ENCODE measurements at regions not wholly inside any gene's neighbourhood (a gene's known extent, or its start where the extent isn't known, plus 50 kb on each side); places are given as distances from the start of the nearest gene placed in this dataset.

DNA sequence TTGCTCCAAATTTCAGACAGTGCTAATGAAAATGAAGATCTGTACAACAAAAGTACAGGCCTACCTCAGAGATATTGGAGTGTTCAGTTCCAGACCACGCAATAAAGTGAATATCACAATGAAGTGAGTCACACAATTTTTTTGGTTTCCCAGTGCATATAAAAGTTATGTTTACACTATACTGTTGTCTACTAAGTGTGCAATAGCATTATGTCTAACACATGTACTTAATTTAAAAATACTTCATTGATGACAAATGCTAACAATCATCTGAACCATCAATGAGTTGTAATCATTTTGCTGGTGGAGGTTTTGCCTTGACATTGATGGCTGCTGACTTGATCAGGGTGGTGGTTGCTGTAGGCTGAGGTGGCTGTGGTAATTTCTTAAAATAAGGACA, 60.6 kb upstream of the E2F8 start:
- Histone ChIP-seq H3K9me3 (ENCODE audit: control insufficient read depth in 2 of 2, insufficient read depth in 1 of 2, low read depth in 1 of 2, low read length in 1 of 2) (no peaks in the 10 kb centered on the region), H3K4me3 (ENCODE audit: low read depth in 1 of 3, low read length in 3 of 3) (no peak overlapping the region), H3K4me1 (ENCODE audit: control insufficient read depth in 3 of 3, insufficient read depth in 2 of 3, low read depth in 1 of 3, low read length in 2 of 3) (no peaks in the 10 kb centered on the region), H3K36me3 (ENCODE audit: control insufficient read depth in 3 of 3, insufficient read depth in 2 of 3, low read depth in 1 of 3, low read length in 3 of 3) (no peaks in the 10 kb centered on the region), H3K27ac (ENCODE audit: low read depth in 1 of 3, low read length in 2 of 3) (no peak overlapping the region), H3K27me3 (ENCODE audit: control insufficient read depth in 3 of 3, insufficient read depth in 3 of 3, low read length in 3 of 3) (peaks cover 0 to 7% (median 6%) of the 10 kb centered on the region in 3 donors)
- no peak for DNase-seq
- no peak for FAIRE-seq
- WGBS, 3 donors = 93 to 100% (median 94%) methylated on average over 1 of the region's 1 CpG

DNA sequence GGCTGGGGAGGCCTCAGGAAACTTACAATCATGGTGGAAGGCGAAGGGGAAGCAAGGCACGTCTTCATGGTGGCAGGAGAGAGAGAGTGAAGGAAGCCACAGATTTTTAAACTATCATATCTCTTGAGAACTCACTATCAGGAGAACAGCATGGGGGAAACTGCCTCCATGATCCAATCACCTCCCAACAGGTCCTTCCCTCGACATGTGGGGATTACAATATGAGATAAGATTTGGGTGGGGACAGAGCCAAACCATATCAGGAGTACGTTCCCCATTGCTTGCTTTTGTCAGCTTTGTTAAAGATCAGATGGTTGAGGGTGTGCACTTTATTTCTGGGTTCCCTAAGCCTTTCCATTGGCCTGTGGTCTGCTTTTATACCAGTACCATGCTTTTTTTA, 53.7 kb upstream of the E2F8 start:
- Histone ChIP-seq H3K36me3 (ENCODE audit: control insufficient read depth in 3 of 3, insufficient read depth in 2 of 3, low read depth in 1 of 3, low read length in 3 of 3) (no peaks in the 10 kb centered on the region), H3K4me1 (ENCODE audit: control insufficient read depth in 3 of 3, insufficient read depth in 2 of 3, low read depth in 1 of 3, low read length in 2 of 3) (no peaks in the 10 kb centered on the region), H3K4me3 (ENCODE audit: low read depth in 1 of 3, low read length in 3 of 3) (no peak overlapping the region), H3K27ac (ENCODE audit: low read depth in 1 of 3, low read length in 2 of 3) (no peak overlapping the region), H3K27me3 (ENCODE audit: control insufficient read depth in 3 of 3, insufficient read depth in 3 of 3, low read length in 3 of 3) (peaks cover 0 to 7% (median 6%) of the 10 kb centered on the region in 3 donors), H3K9me3 (ENCODE audit: control insufficient read depth in 2 of 2, insufficient read depth in 1 of 2, low read depth in 1 of 2, low read length in 1 of 2) (no peaks in the 10 kb centered on the region)
- WGBS, 3 donors = 43 to 61% (median 48%) methylated on average over 4 of the region's 4 CpGs
- DNase-seq (no peak), FAIRE-seq (no peak)

DNA sequence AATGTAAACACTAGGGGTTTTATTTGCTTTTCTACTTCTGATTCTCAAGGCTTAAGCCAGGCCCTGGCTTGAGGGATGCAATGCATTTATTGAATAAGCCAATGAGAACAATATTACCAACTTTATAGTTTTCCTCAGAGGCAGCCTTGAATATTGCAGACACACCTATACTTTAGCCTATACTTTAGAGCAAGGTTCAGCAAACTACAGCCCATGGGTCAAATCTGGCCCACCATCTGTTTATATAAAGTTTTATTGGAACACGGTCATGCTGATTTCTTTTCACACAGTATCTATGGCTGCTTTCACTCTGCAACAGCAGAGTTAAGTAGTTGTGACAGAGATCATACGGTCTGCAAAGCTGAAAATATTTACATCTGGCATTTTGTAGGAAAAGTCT, 50.3 kb upstream of the E2F8 start:
- Histone ChIP-seq H3K9me3 (ENCODE audit: control insufficient read depth in 2 of 2, insufficient read depth in 1 of 2, low read depth in 1 of 2, low read length in 1 of 2) (no peaks in the 10 kb centered on the region), H3K36me3 (ENCODE audit: control insufficient read depth in 3 of 3, insufficient read depth in 2 of 3, low read depth in 1 of 3, low read length in 3 of 3) (no peaks in the 10 kb centered on the region), H3K4me1 (ENCODE audit: control insufficient read depth in 3 of 3, insufficient read depth in 2 of 3, low read depth in 1 of 3, low read length in 2 of 3) (no peaks in the 10 kb centered on the region), H3K27ac (ENCODE audit: low read depth in 1 of 3, low read length in 2 of 3) (no peak overlapping the region), H3K27me3 (ENCODE audit: control insufficient read depth in 3 of 3, insufficient read depth in 3 of 3, low read length in 3 of 3) (peaks cover 0 to 3% (median 0%) of the 10 kb centered on the region in 3 donors), H3K4me3 (ENCODE audit: low read depth in 1 of 3, low read length in 3 of 3) (no peak overlapping the region)
- DNase-seq (no peak), FAIRE-seq (no peak)
- 44 to 48% (median 46%) methylated on average over 2 of the region's 2 CpGs for WGBS, 3 donors
